Stimulated activated naive CD4-positive, alpha-beta T cell (primary cell): ENCODE measurements at regions not wholly inside any gene's neighbourhood (a gene's known extent, or its start where the extent isn't known, plus 50 kb on each side); places are given as distances from the start of the nearest gene placed in this dataset.
"Not testable (repeated sequence)": the region's sequence is repeated elsewhere in the genome, so short reads cannot be mapped to it uniquely, and the experiment has no call there.

Experiments used
- DNase-seq, 6 experiments: peaks; one replicate each; lab custom pipeline; 2025; lab: John Stamatoyannopoulos, UW

DNA sequence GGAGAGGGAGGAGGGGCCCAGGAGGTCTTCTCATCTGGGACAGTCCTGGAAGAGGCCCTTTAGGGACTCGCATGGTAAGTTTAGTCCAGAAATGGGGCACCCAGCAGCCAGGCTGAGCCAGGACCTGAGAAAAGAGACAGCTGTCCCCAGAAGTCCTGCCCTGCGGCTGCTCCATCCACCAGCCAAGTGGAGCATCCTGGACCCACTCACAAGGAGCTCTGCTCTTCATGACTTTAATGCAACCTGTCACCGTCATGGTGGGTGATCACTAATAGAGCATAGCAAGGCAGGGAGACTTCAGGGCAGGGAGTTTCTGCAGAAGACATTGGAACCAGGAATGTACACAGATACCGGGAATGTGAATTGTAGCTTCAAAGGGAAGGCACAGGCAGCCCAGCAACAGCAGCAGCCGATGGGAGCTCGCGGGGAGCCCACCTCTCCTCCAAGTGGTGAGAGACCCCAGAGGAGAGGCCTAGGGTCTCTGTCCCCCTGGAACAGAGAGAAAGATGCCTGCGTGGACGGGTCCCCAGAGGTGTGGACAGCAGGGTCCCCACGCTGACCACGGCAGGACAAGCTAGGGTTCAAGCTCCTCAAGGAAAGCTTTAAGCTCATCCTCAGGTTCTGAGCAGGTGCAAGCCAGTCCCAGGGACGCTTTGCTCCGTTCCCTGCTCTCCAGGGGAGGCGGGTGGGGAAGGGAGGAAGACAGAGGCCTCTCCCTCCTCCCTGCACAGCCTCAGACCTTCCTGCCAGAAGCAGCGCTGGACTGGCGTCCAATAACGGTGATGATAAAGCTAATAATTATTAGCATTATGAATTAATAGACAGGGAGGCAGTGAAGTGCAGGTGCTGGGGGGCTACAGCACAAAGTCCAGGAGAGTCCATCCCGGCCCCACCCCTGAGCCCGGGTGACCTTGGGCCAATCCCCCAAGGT, 335.3 kb downstream of the ADGRD1 start:
- DNase-seq, result not testable (repeated sequence)

DNA sequence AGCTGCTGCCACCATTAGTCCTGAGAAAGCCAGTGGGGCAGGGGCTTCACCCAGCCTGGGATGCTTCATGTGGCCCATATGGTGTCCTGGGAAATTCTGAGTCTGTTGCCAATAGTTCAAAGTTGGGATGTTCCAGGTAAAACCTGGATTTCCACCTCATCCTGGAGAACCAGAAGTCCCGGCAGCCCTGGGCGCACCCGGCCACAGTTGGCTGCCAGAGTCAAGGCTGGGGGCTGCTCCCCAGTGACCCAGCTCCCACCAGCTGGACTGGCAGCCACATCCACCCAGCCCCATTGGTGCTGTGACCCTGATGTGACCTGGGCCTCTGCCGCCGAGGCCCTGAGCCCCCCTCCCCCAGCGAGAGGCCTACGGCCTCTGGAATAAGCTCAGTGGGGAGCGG, 336.1 kb downstream of the ADGRD1 start:
- not testable (repeated sequence) for DNase-seq

DNA sequence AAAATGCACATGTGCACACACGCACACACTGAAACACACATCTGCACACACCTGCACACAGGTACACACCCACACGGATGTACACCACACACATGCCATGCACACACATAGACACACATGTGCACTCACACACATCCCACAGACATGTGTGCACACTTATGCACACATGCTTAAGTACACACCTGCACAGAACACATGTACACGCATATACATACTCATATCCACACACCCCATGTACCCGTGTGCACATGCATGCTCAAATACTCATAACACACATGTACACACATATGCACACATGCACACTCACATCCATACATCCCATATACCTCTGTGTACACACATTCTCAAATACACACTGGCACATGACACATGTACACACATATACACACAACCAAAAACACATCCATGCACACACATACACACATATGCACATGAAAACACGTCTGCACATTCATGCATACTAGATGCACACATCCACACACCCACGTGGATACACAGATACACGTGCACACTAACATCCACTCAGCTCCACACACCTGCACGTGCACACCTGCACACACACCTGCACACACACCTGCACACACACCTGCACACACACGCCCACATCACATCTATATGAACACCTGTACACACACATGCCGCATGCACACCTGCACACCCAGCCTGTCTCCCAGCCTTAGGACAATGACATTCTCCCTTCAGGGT, 336.7 kb downstream of the ADGRD1 start:
- no peak for DNase-seq

DNA sequence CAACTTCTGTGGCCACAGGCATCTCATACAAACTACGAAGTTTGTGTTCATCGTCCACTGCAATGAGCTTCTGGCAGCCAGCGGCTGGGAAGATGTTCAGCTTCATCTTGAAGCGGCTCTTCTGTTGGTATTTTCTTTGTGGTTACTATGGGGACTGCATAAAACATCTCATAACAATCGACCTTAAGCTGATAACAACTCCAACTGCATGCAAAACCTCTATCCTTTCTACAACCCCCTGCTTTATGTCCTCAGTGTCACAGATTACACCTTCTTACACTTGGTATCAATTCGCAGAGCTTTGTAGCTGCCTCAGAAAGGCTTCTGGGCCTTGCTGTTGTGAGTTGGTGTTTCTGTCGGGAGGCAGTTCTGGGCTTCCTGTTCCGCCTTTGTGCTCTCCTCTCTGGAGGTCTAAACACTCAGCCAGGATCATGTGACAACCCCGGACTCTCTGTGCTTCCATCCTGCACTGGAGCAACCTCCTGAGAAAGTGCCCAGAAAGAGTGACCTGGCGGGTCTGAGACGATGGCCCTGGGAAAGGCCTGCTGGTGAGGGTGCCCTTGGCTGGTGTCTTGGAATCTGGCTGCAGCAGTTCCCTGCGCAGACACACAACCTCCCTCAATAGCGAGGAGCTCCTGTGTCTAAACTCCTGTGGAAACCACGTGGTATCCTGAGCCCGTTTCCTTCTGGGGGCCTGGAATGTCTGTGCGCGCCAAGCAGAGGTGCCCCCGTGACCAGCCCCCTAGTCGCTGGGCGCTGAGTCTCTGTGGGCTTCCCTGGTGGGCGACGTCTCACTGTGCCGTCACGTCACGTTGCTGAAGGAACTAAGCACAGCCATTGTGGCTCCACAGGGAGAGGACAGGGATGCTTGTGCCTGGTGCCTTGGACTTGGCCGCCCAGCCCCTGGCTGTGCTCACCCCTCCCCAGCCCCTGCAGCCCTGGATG, 339.6 kb downstream of the ADGRD1 start:
- DNase-seq, result not testable (repeated sequence)

DNA sequence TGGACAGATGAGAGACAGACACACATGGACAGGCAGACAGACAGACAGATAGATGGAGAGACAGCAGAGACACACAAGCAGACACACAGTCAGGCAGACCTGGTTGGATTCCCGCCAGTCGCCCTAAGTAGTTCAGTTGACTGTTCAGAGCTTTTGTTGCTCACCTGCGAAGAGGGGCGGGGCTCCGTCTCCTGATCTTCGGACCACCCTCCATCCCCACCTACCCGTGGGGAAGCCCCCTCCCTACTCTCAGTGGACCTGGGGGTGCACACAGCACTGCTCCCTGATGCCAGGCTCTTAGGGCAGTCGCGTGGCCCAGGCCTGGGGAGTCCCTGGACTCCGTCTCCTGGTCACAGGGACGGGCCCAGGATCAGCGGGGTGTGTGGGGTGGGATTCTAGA, 341.0 kb downstream of the ADGRD1 start:
- not testable (repeated sequence) for DNase-seq

GRCh38 chr12:131295117-131295516, 341.4 kb downstream of the ADGRD1 start:
- not testable (repeated sequence) for DNase-seq

GRCh38 chr12:131295559-131295958, 341.9 kb downstream of the ADGRD1 start:
- DNase-seq, result not testable (repeated sequence)

DNA sequence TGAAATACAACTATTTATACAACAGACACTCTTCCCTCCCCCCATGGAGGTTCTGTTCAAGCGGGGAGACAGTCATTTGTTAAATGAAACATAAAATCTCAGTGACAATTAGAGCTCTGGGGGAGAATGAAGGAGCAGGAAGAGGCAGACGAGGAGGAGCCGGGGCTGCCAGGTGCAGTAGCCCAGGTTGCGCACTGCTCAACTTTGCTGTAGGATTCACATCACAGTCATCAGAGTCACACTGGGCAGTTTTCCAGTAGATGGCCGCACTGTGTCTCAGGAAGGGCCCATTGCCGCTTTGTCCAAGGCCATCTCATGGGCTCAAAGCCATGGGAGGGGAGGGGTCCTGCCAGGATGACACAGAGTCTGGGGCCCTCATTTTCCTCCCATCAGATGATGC, 342.4 kb downstream of the ADGRD1 start:
- DNase-seq, result not testable (repeated sequence)

GRCh38 chr12:131296651-131297050, 342.9 kb downstream of the ADGRD1 start:
- DNase-seq, result not testable (repeated sequence)

GRCh38 chr12:131298526-131299369, 345.0 kb downstream of the ADGRD1 start:
- not testable (repeated sequence) for DNase-seq

GRCh38 chr12:131299370-131299701, 345.6 kb downstream of the ADGRD1 start:
- DNase-seq, result not testable (repeated sequence)

DNA sequence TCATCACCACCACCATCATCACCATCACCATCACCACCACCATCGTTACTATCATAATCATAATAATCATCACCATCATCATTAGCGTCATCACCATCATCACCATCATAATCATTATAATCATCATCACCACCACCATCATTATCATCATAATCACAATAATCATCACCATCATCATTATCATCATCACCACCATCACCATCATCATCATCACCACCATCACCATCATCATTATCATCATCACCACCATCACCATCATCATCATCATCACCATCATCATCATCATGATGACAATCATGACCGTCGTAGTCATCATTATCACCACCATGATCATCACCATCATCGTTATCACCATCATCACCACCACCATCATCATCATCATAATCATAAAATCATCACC, 349.9 kb downstream of the ADGRD1 start:
- DNase-seq, result not testable (repeated sequence)

GRCh38 chr12:131304642-131305041, 350.9 kb downstream of the ADGRD1 start:
- not testable (repeated sequence) for DNase-seq

GRCh38 chr12:131309700-131310099, 356.0 kb downstream of the ADGRD1 start:
- DNase-seq, result no peak

- DNase-seq, result not testable (repeated sequence)
These were observed 356.7 kb downstream of the ADGRD1 start for GRCh38 chr12:131310227-131310969.

DNA sequence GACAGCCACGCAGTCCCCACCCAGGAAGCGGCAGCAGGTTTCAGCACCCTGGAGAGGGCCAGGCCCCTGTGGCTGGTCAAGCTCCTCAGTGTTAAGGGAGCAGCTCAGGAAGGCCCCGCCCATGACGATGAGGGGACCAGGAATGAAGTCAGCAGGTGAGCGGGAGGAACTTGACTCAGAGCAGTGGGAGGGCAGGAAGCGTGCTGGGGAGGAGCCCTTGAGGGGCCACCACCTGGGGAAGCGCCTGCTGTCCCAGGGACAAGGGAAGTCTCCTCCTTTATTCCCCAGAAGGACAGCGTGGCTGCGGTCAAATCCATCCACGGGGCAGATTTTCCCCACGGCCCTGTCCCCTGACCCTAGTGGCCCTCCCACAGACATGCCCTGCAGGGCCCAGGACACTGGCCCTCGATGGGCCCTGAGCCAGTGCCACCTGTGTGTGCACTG, 357.6 kb downstream of the ADGRD1 start:
- not testable (repeated sequence) for DNase-seq

GRCh38 chr12:131311764-131312163, 358.1 kb downstream of the ADGRD1 start:
- no peak for DNase-seq

DNA sequence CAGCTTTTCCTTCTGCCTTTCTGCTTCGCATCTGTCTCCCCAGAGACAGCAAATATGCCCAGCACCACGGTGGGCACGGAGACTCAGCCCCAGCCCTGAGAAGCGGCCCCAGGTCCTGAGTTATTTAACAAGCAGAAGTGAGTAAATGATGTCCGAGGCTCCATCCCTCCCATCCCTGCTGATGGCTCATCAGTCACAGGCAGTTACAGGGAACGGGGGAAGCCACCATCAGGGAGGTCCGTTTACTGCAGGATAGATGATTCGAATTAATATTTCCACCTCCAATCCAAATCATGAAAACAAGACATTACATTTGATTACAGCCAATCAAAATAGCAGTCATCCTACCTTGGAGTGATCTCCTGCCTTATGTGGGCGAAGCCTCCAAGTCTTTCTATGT, 358.7 kb downstream of the ADGRD1 start:
- not testable (repeated sequence) for DNase-seq

- DNase-seq, result no peak
These were observed 359.3 kb downstream of the ADGRD1 start for GRCh38 chr12:131312793-131313545.
